Activated naive CD4-positive, alpha-beta T cell treated with anti-CD3 and anti-CD28 coated beads, Interleukin-2, amount 50 U/mL, for 72 hours (primary cell): ENCODE measurements at regions not wholly inside any gene's neighbourhood (a gene's known extent, or its start where the extent isn't known, plus 50 kb on each side); places are given as distances from the start of the nearest gene placed in this dataset.
"Not testable (repeated sequence)": the region's sequence is repeated elsewhere in the genome, so short reads cannot be mapped to it uniquely, and the experiment has no call there.

Source experiments
- ATAC-seq, 2 donors: fragments of 150-1000 bp; cut with Tn5 transposase; 2 replicates each; pipeline ENCODE4 v1.10.0; 2021; ENCODE audit warnings: mild to moderate bottlenecking in 2 of 2, moderate library complexity in 2 of 2
- DNase-seq, 2 donors: peaks; one replicate each; pipeline ENCODE4 v3.0.0; 2021 to 2022; ENCODE audit warnings: low spot score in 2 of 2
- H3K27ac Mint-ChIP-seq, 2 donors: one replicate each; pipeline ENCODE4 v1.8.0; 2022; ENCODE audit warnings: mild to moderate bottlenecking in 2 of 2, mixed read lengths in 2 of 2
- H3K36me3 Mint-ChIP-seq, 2 donors: one replicate each; pipeline ENCODE4 v1.8.0; 2022; ENCODE audit warnings: mixed read lengths in 2 of 2
- H3K9me3 Mint-ChIP-seq, 2 donors: one replicate each; pipeline ENCODE4 v1.8.0; 2022; ENCODE audit warnings: mixed read lengths in 2 of 2

- H3K9me3 Mint-ChIP-seq: peaks cover 9 to 18% of the 10 kb centered on the region in 2 donors
- ATAC-seq: no peak
- DNase-seq: no peak
- H3K36me3 Mint-ChIP-seq: no peaks in the 10 kb centered on the region
- H3K27ac Mint-ChIP-seq: no peak overlapping the region
These were observed 439.1 kb upstream of the GCFC2 start for GRCh38 chr2:76149846-76150245.

GRCh38 chr2:76139303-76139702 lies 428.6 kb upstream of the GCFC2 start:
- H3K27ac Mint-ChIP-seq, DNase-seq, ATAC-seq: not testable (repeated sequence)
- H3K9me3 Mint-ChIP-seq: peaks cover 26 to 37% of the 10 kb centered on the region in 2 donors
- peaks cover 8 to 20% of the 10 kb centered on the region in 2 donors for H3K36me3 Mint-ChIP-seq

GRCh38 chr2:76128622-76129021 lies 417.9 kb upstream of the GCFC2 start:
- Mint-ChIP-seq H3K36me3 (no peaks in the 10 kb centered on the region), H3K9me3 (no peaks in the 10 kb centered on the region), H3K27ac (no peak overlapping the region)
- ATAC-seq: no peak
- no peak for DNase-seq

- no peak for DNase-seq
- Mint-ChIP-seq H3K36me3 (no peaks in the 10 kb centered on the region), H3K27ac (no peak overlapping the region), H3K9me3 (peaks cover 8 to 12% of the 10 kb centered on the region in 2 donors)
- no peak for ATAC-seq
These were observed 409.5 kb upstream of the GCFC2 start for GRCh38 chr2:76120176-76120575.

- H3K9me3 Mint-ChIP-seq: peaks cover 5 to 12% of the 10 kb centered on the region in 2 donors
- H3K36me3 Mint-ChIP-seq: no peaks in the 10 kb centered on the region
- H3K27ac Mint-ChIP-seq: no peak overlapping the region
- ATAC-seq (no peak), DNase-seq (no peak)
These were observed 379.0 kb upstream of the GCFC2 start for GRCh38 chr2:76089683-76090082.

GRCh38 chr2:76083248-76083647 lies 372.5 kb upstream of the GCFC2 start:
- no peak for ATAC-seq
- no peak for DNase-seq
- H3K9me3 Mint-ChIP-seq: peaks cover 4 to 5% of the 10 kb centered on the region in 2 donors
- no peak overlapping the region for H3K27ac Mint-ChIP-seq
- H3K36me3 Mint-ChIP-seq: no peaks in the 10 kb centered on the region

GRCh38 chr2:76082509-76082908 lies 371.8 kb upstream of the GCFC2 start:
- no peak for ATAC-seq
- Mint-ChIP-seq H3K27ac (no peak overlapping the region), H3K9me3 (peaks cover 0 to 5% of the 10 kb centered on the region in 2 donors), H3K36me3 (no peaks in the 10 kb centered on the region)
- no peak for DNase-seq

GRCh38 chr2:76080154-76080553 lies 369.4 kb upstream of the GCFC2 start:
- ATAC-seq (no peak), DNase-seq (no peak)
- Mint-ChIP-seq H3K27ac (no peak overlapping the region), H3K9me3 (peaks cover under 1 to 3% of the 10 kb centered on the region in 2 donors), H3K36me3 (no peaks in the 10 kb centered on the region)

- DNase-seq (no peak), ATAC-seq (no peak)
- no peak overlapping the region for H3K27ac Mint-ChIP-seq
- no peaks in the 10 kb centered on the region for H3K36me3 Mint-ChIP-seq
- H3K9me3 Mint-ChIP-seq: peaks cover 0 to 7% of the 10 kb centered on the region in 2 donors
These were observed 364.4 kb upstream of the GCFC2 start for GRCh38 chr2:76075126-76075525.

- Mint-ChIP-seq H3K9me3 (peaks cover 0 to 12% of the 10 kb centered on the region in 2 donors), H3K36me3 (no peaks in the 10 kb centered on the region), H3K27ac (no peak overlapping the region)
- ATAC-seq (no peak), DNase-seq (no peak)
These were observed 363.4 kb upstream of the GCFC2 start for GRCh38 chr2:76073992-76074604.

GRCh38 chr2:76050196-76050595 lies 339.5 kb upstream of the GCFC2 start:
- peaks cover 28 to 34% of the 10 kb centered on the region in 2 donors for H3K9me3 Mint-ChIP-seq
- no peak overlapping the region for H3K27ac Mint-ChIP-seq
- ATAC-seq (no peak), DNase-seq (no peak)
- H3K36me3 Mint-ChIP-seq: no peaks in the 10 kb centered on the region

- Mint-ChIP-seq H3K27ac (no peak overlapping the region), H3K36me3 (no peaks in the 10 kb centered on the region), H3K9me3 (peaks cover 21 to 23% of the 10 kb centered on the region in 2 donors)
- ATAC-seq (no peak), DNase-seq (no peak)
These were observed 334.0 kb upstream of the GCFC2 start for GRCh38 chr2:76044701-76045100.

GRCh38 chr2:76039505-76039904 lies 328.8 kb upstream of the GCFC2 start:
- no peak for ATAC-seq
- DNase-seq: no peak
- H3K27ac Mint-ChIP-seq: no peak overlapping the region
- H3K36me3 Mint-ChIP-seq: no peaks in the 10 kb centered on the region
- H3K9me3 Mint-ChIP-seq: peaks cover 4 to 6% of the 10 kb centered on the region in 2 donors

- Mint-ChIP-seq H3K36me3 (no peaks in the 10 kb centered on the region), H3K9me3 (peaks cover 0 to 14% of the 10 kb centered on the region in 2 donors), H3K27ac (no peak overlapping the region)
- ATAC-seq (no peak), DNase-seq (no peak)
These were observed 317.0 kb upstream of the GCFC2 start for GRCh38 chr2:76027761-76028160.

GRCh38 chr2:76019128-76019527 lies 308.4 kb upstream of the GCFC2 start:
- Mint-ChIP-seq H3K9me3 (peaks cover 8 to 13% of the 10 kb centered on the region in 2 donors), H3K36me3 (no peaks in the 10 kb centered on the region), H3K27ac (no peak overlapping the region)
- ATAC-seq (no peak), DNase-seq (no peak)

- peaks cover 0 to 15% of the 10 kb centered on the region in 2 donors for H3K9me3 Mint-ChIP-seq
- no peak overlapping the region for H3K27ac Mint-ChIP-seq
These were observed 298.8 kb upstream of the GCFC2 start for GRCh38 chr2:76009484-76009883.

GRCh38 chr2:76008001-76008702 lies 297.4 kb upstream of the GCFC2 start:
- peaks cover 0 to 15% of the 10 kb centered on the region in 2 donors for H3K9me3 Mint-ChIP-seq
- ATAC-seq (no peak), DNase-seq (no peak)
- no peaks in the 10 kb centered on the region for H3K36me3 Mint-ChIP-seq
- H3K27ac Mint-ChIP-seq: no peak overlapping the region

More at GRCh38 chr2:76009484-76009883, 298.8 kb upstream of the GCFC2 start:
- DNase-seq: no peak
- ATAC-seq: no peak
- H3K36me3 Mint-ChIP-seq: no peaks in the 10 kb centered on the region

- Mint-ChIP-seq H3K36me3 (no peaks in the 10 kb centered on the region), H3K9me3 (peaks cover 6 to 29% of the 10 kb centered on the region in 2 donors), H3K27ac (no peak overlapping the region)
- ATAC-seq: no peak
- DNase-seq: no peak
These were observed 289.7 kb upstream of the GCFC2 start for GRCh38 chr2:76000425-76000824.
